WERI-Rb-1 (cell line): ENCODE measurements at regions not wholly inside any gene's neighbourhood (a gene's known extent, or its start where the extent isn't known, plus 50 kb on each side); places are given as distances from the start of the nearest gene placed in this dataset.
"Not testable (repeated sequence)": the region's sequence is repeated elsewhere in the genome, so short reads cannot be mapped to it uniquely, and the experiment has no call there.

Experiments
- DNase-seq: peaks from one replicate; pipeline ENCODE4 v3.0.0-alpha.2; 2020
- H3K27ac ChIP-seq: fragments of 250-450 bp; sonication (Bioruptor Pico); 2 replicates; pipeline ENCODE4 v1.5.1; 2020; ENCODE audit warnings: mild to moderate bottlenecking, moderate library complexity
- H3K27me3 ChIP-seq: fragments of 250-450 bp; sonication (Bioruptor Pico); 2 replicates; pipeline ENCODE4 v1.5.1; 2021; ENCODE audit warnings: mild to moderate bottlenecking, low read depth, moderate library complexity; ENCODE audit not compliant: insufficient read depth, severe bottlenecking
- H3K36me3 ChIP-seq: fragments of 250-450 bp; sonication (Bioruptor Pico); 2 replicates; pipeline ENCODE4 v1.5.1; 2020; ENCODE audit warnings: mild to moderate bottlenecking, moderate library complexity
- H3K4me3 ChIP-seq: 2 replicates; pipeline ENCODE4 v1.5.1; 2011; ENCODE audit warnings: low read depth, mild to moderate bottlenecking, control low read depth, low read length
- H3K9me3 ChIP-seq: fragments of 250-450 bp; sonication (Bioruptor Pico); 2 replicates; pipeline ENCODE4 v1.5.1; 2021; ENCODE audit warnings: mild to moderate bottlenecking, moderate library complexity; ENCODE audit not compliant: severe bottlenecking
- CTCF ChIP-seq: IDR thresholded peaks from 2 replicates; pipeline ENCODE4 v1.5.1; 2011; ENCODE audit warnings: low read depth, mild to moderate bottlenecking, control low read depth, inconsistent platforms, low read length

GRCh38 chr12:59314209-59314608 is 281.6 kb upstream of the SLC16A7 start:
- no peaks in the 10 kb centered on the region for H3K9me3 ChIP-seq
- no peak overlapping the region for H3K27ac ChIP-seq
- no peak overlapping the region for H3K4me3 ChIP-seq
- TF ChIP-seq CTCF = no peak
- H3K36me3 ChIP-seq = no peaks in the 10 kb centered on the region
- H3K27me3 ChIP-seq = no peaks in the 10 kb centered on the region
- no peak for DNase-seq

- Histone ChIP-seq H3K9me3 (no peaks in the 10 kb centered on the region), H3K4me3 (no peak overlapping the region), H3K36me3 (no peaks in the 10 kb centered on the region), H3K27me3 (no peaks in the 10 kb centered on the region), H3K27ac (no peak overlapping the region)
- no peak for DNase-seq
- TF ChIP-seq CTCF = no peak
Measured at GRCh38 chr12:59304077-59304721, 291.6 kb upstream of the SLC16A7 start.

GRCh38 chr12:59298296-59298695 is 297.5 kb upstream of the SLC16A7 start:
- no peaks in the 10 kb centered on the region for H3K9me3 ChIP-seq
- TF ChIP-seq CTCF = no peak
- no peaks in the 10 kb centered on the region for H3K27me3 ChIP-seq
- H3K4me3 ChIP-seq = no peak overlapping the region
- no peak for DNase-seq
- H3K36me3 ChIP-seq = no peaks in the 10 kb centered on the region
- no peak overlapping the region for H3K27ac ChIP-seq

GRCh38 chr12:59294221-59294620 is 301.6 kb upstream of the SLC16A7 start:
- Histone ChIP-seq H3K27me3 (no peaks in the 10 kb centered on the region), H3K4me3 (no peak overlapping the region), H3K27ac (no peak overlapping the region), H3K9me3 (no peaks in the 10 kb centered on the region), H3K36me3 (no peaks in the 10 kb centered on the region)
- no peak for TF ChIP-seq CTCF
- no peak for DNase-seq

DNA sequence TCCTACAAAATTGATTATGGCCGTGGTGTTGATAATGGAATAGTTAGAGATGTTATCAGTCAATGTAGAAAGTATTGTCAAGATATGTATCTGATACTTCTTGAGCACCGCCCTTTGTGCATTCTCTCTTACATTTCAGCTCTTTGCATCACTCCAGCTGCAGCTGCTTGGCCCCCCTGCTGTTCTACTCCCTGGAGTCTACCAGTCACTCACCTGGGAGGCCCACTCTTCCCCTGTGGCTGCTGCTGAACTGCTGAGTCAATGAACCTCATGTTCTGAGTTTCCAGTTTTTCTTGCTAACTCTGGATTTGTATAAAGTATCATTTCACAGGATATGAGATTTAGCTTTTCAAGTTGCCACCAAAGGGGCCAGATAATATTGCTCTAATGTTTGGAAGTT is 312.8 kb upstream of the SLC16A7 start:
- Histone ChIP-seq H3K27ac (no peak overlapping the region), H3K4me3 (no peak overlapping the region), H3K27me3 (no peaks in the 10 kb centered on the region), H3K36me3 (no peaks in the 10 kb centered on the region), H3K9me3 (no peaks in the 10 kb centered on the region)
- DNase-seq = no peak
- TF ChIP-seq CTCF = no peak

GRCh38 chr12:59273561-59273960 is 322.3 kb upstream of the SLC16A7 start:
- not testable (repeated sequence) for DNase-seq, H3K27me3 ChIP-seq, H3K27ac ChIP-seq, H3K9me3 ChIP-seq, H3K36me3 ChIP-seq, H3K4me3 ChIP-seq
